ENCODE measurements at regions not wholly inside any gene's neighbourhood (a gene's known extent, or its start where the extent isn't known, plus 50 kb on each side); places are given as distances from the start of the nearest gene placed in this dataset.

DNA sequence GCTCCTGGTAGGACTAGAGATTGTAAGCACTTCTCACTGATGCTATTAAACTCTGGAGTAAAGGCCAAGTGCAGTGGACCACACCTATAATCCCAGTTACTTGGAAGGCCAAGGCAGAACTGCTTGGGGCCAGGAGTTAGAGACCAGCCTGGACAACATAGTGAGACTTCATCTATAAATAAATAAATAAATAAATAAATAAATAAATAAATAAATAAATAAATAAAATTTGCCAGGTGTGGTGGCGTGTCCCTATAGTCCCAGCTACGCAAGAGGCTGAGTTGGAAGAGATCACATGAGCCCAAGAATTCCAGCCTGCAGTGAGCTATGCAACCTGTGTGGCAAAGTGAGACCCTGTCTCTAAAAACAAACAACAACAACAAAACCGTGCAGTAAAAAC lies 1475.7 kb downstream of the REEP3 start:
- H3K4me2 ChIP-seq (ENCODE audit: low read depth, low read length, poor library complexity, severe bottlenecking), result no peak overlapping the region
- H2AFZ ChIP-seq (ENCODE audit: low read depth, low read length, severe bottlenecking), result no peak overlapping the region
- H3K4me3 ChIP-seq (ENCODE audit: insufficient read depth, low read length, poor library complexity, severe bottlenecking), result no peak overlapping the region
- no peak overlapping the region for H3K27ac ChIP-seq (ENCODE audit: low read depth, low read length)
- no peaks in the 10 kb centered on the region for H3F3A ChIP-seq (ENCODE audit: insufficient read depth)
- no peak overlapping the region for H3K9ac ChIP-seq (ENCODE audit: low read length)
- H4K20me1 ChIP-seq (ENCODE audit: low read depth, low read length), result no peaks in the 10 kb centered on the region
- H3K79me2 ChIP-seq (ENCODE audit: insufficient read depth, low read length), result no peaks in the 10 kb centered on the region
- no peaks in the 10 kb centered on the region for H3K27me3 ChIP-seq (ENCODE audit: low read length)
- no peaks in the 10 kb centered on the region for H3K9me2 ChIP-seq (replicated peaks; ENCODE audit: insufficient read depth, low read length)
- no peaks in the 10 kb centered on the region for H3K36me3 ChIP-seq (ENCODE audit: low read length)
- TF ChIP-seq, protein P1, sequence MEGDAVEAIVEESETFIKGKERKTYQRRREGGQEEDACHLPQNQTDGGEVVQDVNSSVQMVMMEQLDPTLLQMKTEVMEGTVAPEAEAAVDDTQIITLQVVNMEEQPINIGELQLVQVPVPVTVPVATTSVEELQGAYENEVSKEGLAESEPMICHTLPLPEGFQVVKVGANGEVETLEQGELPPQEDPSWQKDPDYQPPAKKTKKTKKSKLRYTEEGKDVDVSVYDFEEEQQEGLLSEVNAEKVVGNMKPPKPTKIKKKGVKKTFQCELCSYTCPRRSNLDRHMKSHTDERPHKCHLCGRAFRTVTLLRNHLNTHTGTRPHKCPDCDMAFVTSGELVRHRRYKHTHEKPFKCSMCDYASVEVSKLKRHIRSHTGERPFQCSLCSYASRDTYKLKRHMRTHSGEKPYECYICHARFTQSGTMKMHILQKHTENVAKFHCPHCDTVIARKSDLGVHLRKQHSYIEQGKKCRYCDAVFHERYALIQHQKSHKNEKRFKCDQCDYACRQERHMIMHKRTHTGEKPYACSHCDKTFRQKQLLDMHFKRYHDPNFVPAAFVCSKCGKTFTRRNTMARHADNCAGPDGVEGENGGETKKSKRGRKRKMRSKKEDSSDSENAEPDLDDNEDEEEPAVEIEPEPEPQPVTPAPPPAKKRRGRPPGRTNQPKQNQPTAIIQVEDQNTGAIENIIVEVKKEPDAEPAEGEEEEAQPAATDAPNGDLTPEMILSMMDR (IDR thresholded peaks at IDR 0.05; ENCODE audit: insufficient read depth, low read length, poor library complexity, severe bottlenecking), result no peak
- TF ChIP-seq EZH2phosphoT487 (conservative IDR thresholded peaks at IDR 0.05; ENCODE audit: low read length), result no peak
- no peaks in the 10 kb centered on the region for H3K9me3 ChIP-seq (ENCODE audit: insufficient read depth, low read length)

DNA sequence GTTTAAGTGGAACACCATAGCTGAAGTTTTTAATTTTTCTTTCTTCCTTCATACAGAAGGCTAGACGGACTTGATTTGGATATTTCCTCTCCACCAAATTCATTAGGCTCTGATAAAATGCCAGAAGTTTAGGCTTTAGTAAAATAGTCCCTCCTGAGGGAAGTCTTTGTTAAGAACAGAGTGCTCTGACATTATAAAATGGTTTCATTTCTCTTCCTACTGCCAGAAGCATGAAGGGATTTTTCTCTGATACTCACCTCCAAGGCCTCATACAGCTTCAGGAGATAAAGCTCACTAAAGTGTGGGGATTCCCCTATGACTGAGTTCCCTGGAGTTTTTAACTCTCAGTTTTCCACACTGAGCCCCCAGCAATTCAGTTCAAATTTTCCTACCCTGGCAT lies 1489.6 kb downstream of the REEP3 start:
- H2AFZ ChIP-seq (ENCODE audit: low read depth, low read length, severe bottlenecking), result no peak overlapping the region
- no peak overlapping the region for H3K4me2 ChIP-seq (ENCODE audit: low read depth, low read length, poor library complexity, severe bottlenecking)
- no peak for TF ChIP-seq EZH2phosphoT487 (conservative IDR thresholded peaks at IDR 0.05; ENCODE audit: low read length)
- TF ChIP-seq, protein P1 (IDR thresholded peaks at IDR 0.05; ENCODE audit: insufficient read depth, low read length, poor library complexity, severe bottlenecking), result no peak
- H3K9me2 ChIP-seq (replicated peaks; ENCODE audit: insufficient read depth, low read length), result no peaks in the 10 kb centered on the region
- no peaks in the 10 kb centered on the region for H4K20me1 ChIP-seq (ENCODE audit: low read depth, low read length)
- H3K9ac ChIP-seq (ENCODE audit: low read length), result no peak overlapping the region
- H3K27ac ChIP-seq (ENCODE audit: low read depth, low read length), result no peak overlapping the region
- no peaks in the 10 kb centered on the region for H3F3A ChIP-seq (ENCODE audit: insufficient read depth)
- H3K79me2 ChIP-seq (ENCODE audit: insufficient read depth, low read length), result no peaks in the 10 kb centered on the region
- H3K36me3 ChIP-seq (ENCODE audit: low read length), result no peaks in the 10 kb centered on the region
- H3K27me3 ChIP-seq (ENCODE audit: low read length), result no peaks in the 10 kb centered on the region
- no peaks in the 10 kb centered on the region for H3K9me3 ChIP-seq (ENCODE audit: insufficient read depth, low read length)
- no peak overlapping the region for H3K4me3 ChIP-seq (ENCODE audit: insufficient read depth, low read length, poor library complexity, severe bottlenecking)

GRCh38 chr10:65017523-65017922 lies 1496.3 kb downstream of the REEP3 start:
- TF ChIP-seq EZH2phosphoT487 (conservative IDR thresholded peaks at IDR 0.05; ENCODE audit: low read length), result no peak
- TF ChIP-seq, protein P1 (IDR thresholded peaks at IDR 0.05; ENCODE audit: insufficient read depth, low read length, poor library complexity, severe bottlenecking), result no peak
- Histone ChIP-seq H3F3A (ENCODE audit: insufficient read depth) (no peaks in the 10 kb centered on the region), H4K20me1 (ENCODE audit: low read depth, low read length) (no peaks in the 10 kb centered on the region), H3K36me3 (ENCODE audit: low read length) (no peaks in the 10 kb centered on the region), H3K4me3 (ENCODE audit: insufficient read depth, low read length, poor library complexity, severe bottlenecking) (no peak overlapping the region), H3K9me3 (ENCODE audit: insufficient read depth, low read length) (no peaks in the 10 kb centered on the region), H3K79me2 (ENCODE audit: insufficient read depth, low read length) (no peaks in the 10 kb centered on the region), H3K4me2 (ENCODE audit: low read depth, low read length, poor library complexity, severe bottlenecking) (no peak overlapping the region), H3K27ac (ENCODE audit: low read depth, low read length) (no peak overlapping the region), H3K9me2 (replicated peaks; ENCODE audit: insufficient read depth, low read length) (no peaks in the 10 kb centered on the region), H2AFZ (ENCODE audit: low read depth, low read length, severe bottlenecking) (no peak overlapping the region), H3K9ac (ENCODE audit: low read length) (no peak overlapping the region), H3K27me3 (ENCODE audit: low read length) (no peaks in the 10 kb centered on the region)
